Activated naive CD4-positive, alpha-beta T cell treated with anti-CD3 and anti-CD28 coated beads, Interleukin-2, amount 50 U/mL, for 72 hours (primary cell): ENCODE measurements at regions not wholly inside any gene's neighbourhood (a gene's known extent, or its start where the extent isn't known, plus 50 kb on each side); places are given as distances from the start of the nearest gene placed in this dataset.
"Not testable (repeated sequence)": the region's sequence is repeated elsewhere in the genome, so short reads cannot be mapped to it uniquely, and the experiment has no call there.

Source experiments
- ATAC-seq, 2 donors: fragments of 150-1000 bp; cut with Tn5 transposase; 2 replicates each; pipeline ENCODE4 v1.10.0; 2021; ENCODE audit warnings: mild to moderate bottlenecking in 2 of 2, moderate library complexity in 2 of 2
- DNase-seq, 2 donors: peaks; one replicate each; pipeline ENCODE4 v3.0.0; 2021 to 2022; ENCODE audit warnings: low spot score in 2 of 2
- H3K27ac Mint-ChIP-seq, 2 donors: one replicate each; pipeline ENCODE4 v1.8.0; 2022; ENCODE audit warnings: mild to moderate bottlenecking in 2 of 2, mixed read lengths in 2 of 2
- H3K36me3 Mint-ChIP-seq, 2 donors: one replicate each; pipeline ENCODE4 v1.8.0; 2022; ENCODE audit warnings: mixed read lengths in 2 of 2
- H3K9me3 Mint-ChIP-seq, 2 donors: one replicate each; pipeline ENCODE4 v1.8.0; 2022; ENCODE audit warnings: mixed read lengths in 2 of 2

DNA sequence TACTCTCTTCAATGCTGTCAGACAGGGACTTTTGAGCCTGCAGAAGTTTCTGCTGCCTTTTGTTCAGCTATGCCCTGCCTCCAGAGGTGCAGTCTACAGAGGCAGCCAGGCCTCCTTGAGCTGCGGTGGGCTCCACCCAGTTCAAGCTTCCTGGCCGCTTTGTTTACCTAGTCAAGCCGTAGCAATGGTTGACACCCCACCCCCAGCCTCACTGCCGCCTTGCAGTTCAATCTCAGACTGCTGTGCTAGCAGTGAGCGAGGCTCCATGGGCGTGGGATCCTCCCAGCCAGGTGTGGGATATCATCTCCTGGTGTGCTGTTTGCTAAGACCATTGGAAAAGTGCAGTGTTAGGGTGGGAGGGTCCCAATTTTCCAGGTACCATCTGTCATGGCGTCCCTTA, 506.1 kb upstream of the FLRT2 start:
- H3K27ac Mint-ChIP-seq, ATAC-seq, DNase-seq: not testable (repeated sequence)
- Mint-ChIP-seq H3K36me3 (peaks cover 0 to 10% of the 10 kb centered on the region in 2 donors), H3K9me3 (peaks cover 5 to 22% of the 10 kb centered on the region in 2 donors)

DNA sequence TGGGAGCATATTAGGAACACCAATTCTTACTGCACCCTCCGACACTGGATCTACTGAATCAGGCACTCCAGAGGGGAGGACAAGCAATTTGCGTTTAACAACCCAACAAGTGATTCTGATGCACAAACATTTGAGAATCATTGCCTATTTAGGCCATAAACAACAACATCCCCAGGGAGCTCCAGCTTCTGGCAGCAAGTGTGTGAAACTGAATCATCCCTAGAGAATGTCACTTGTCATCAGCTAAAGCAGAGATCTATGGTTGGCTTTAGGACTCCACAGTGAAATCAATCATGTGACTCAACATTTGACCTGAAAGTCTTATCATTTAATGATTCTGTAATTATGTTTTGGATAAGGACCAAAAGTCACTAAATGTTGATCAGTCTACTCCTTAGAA, 505.0 kb upstream of the FLRT2 start:
- H3K27ac Mint-ChIP-seq: no peak overlapping the region
- H3K36me3 Mint-ChIP-seq: peaks cover 0 to 10% of the 10 kb centered on the region in 2 donors
- no peak for DNase-seq
- H3K9me3 Mint-ChIP-seq: peaks cover 5 to 22% of the 10 kb centered on the region in 2 donors
- no peak for ATAC-seq

DNA sequence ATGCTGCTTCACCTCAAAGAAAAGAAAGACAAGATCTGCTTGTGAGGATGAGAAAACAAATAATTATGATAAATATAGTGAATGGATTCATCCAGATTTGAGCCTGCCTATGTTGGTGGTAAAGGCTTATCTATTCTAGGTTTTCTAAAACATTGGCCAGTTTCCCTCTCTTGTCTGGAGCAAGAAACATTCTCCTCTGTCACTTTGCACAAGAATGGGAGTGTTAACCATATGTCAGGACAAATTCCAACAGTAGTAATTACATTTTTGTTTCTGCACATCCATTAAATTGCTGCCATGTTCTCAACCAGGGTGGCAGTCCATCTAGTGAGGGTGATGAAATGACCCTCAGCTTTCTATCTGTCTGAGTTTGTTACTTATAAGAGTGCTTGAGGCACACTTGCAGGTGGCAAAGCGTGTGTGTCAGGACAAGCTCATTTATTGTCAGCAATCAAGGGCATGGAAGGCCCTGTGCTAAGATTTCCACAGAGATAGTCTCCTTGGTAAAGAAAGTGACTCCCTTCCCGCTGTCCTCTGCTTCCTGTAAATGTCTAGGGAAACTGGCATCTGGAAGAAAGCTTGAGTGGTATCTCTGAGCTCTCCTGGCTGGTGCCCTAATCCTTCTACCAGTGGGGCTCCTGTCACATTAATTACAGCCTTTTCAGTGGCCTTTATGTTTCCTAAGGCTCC, 502.1 kb upstream of the FLRT2 start:
- Mint-ChIP-seq H3K27ac (no peak overlapping the region), H3K36me3 (no peaks in the 10 kb centered on the region), H3K9me3 (peaks cover 10 to 14% of the 10 kb centered on the region in 2 donors)
- DNase-seq: no peak
- ATAC-seq: no peak

DNA sequence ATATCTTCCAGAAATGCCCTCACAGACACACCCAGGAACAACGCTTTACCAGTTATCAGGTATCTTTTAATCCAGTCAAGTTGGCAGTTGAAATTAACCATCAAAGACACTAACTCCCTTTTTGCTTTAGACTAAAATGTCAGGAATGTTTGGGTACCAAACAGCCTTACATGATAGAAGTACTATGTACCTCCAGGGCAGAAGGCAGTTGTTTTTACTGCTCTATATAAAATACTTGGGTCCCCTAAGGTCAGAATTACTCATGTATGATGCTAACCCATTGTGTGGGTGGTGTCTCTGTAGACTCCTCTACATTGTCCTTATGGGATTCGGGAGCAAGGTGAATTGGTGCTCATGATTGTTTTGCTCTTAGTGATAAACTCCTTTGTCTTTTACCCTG, 492.5 kb upstream of the FLRT2 start:
- H3K36me3 Mint-ChIP-seq: peaks cover 0 to 6% of the 10 kb centered on the region in 2 donors
- DNase-seq (no peak), ATAC-seq (no peak)
- H3K27ac Mint-ChIP-seq: no peak overlapping the region
- H3K9me3 Mint-ChIP-seq: peaks cover 19 to 20% of the 10 kb centered on the region in 2 donors

DNA sequence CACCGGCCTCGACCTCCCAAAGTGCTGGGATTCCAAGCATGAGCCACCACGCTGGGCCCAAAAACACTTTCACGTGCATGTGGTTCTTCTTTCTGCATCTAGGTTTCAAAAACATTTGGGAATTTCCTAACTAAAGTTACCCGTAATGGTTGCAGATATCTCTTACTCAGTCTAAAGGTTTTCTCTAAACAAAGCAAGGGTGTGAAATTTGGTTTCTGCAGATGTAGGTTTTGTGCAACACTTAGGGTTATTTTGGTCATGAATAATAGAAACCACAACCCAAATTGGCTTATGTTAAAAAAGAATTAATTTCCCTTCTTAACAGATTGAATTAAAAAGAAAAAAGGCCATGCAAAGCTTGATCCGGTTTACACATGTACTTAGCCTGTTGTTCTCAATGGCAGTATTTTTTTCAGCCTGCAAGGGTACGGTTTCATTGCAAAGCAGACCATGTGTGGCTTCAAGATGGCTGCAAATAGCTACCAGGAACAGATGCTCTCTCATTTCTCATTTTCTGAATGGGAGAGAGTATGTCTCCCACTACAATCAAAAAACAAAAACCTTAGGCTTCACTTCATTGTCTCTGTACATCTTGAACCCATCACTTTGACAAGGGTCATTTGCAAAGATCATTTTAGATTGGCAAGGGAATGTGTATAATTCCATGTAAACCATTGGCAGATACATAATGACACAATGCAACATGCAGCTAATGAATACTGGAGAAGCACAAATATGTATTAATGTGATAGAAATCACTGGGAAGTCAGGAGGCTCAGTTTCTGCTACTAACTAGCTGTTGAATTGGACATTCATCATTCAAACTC, 491.2 kb upstream of the FLRT2 start:
- H3K27ac Mint-ChIP-seq: no peak overlapping the region
- no peak for ATAC-seq
- peaks cover 18 to 27% of the 10 kb centered on the region in 2 donors for H3K9me3 Mint-ChIP-seq
- H3K36me3 Mint-ChIP-seq: peaks cover 0 to 6% of the 10 kb centered on the region in 2 donors
- no peak for DNase-seq

DNA sequence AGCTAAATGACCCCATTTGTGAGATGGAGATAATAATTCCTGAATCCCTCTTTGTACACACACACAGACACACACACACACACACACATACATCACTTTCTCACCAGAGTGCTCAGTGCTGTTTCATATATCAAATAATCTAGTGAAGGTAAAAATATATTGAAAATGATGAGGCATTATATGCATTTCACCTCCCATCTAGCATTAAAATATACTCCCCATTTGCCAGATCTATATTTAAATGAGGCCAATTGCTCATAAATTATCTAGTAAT, 490.7 kb upstream of the FLRT2 start:
- Mint-ChIP-seq H3K27ac (no peak overlapping the region), H3K36me3 (peaks cover 0 to 6% of the 10 kb centered on the region in 2 donors), H3K9me3 (peaks cover 15 to 27% of the 10 kb centered on the region in 2 donors)
- ATAC-seq (no peak), DNase-seq (no peak)

DNA sequence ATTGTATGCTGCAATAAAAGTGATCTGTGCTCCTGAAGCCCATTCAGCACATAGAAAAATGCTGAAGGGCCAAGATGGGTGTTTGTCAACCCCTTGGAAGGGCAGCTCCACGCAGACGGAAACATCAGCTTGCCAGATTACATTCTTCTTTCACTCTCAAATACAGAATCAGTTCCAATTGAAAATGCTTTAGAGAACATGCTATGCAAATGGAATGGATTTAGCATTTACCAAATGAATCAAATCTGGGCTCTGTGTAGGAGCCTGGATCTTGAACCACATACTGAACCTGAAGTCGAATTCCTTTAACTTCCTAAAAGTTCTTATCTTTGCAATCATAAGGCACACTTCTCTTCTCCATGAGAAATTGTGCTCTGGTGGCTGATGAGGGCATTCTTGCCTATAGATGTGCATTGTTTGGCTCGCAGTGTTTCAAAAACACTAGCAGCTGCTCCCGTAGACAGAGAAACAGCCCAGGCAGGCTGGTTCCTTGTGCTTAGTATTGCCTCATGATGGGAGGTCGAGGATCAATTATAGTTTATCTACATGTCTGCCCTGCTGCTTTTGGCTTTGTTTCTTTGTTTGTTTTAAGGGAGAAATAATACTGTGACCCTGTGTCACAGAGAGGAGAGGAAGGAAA, 489.8 kb upstream of the FLRT2 start:
- Mint-ChIP-seq H3K9me3 (peaks cover 17 to 28% of the 10 kb centered on the region in 2 donors), H3K27ac (no peak overlapping the region), H3K36me3 (peaks cover 0 to 6% of the 10 kb centered on the region in 2 donors)
- ATAC-seq: no peak
- DNase-seq: no peak

DNA sequence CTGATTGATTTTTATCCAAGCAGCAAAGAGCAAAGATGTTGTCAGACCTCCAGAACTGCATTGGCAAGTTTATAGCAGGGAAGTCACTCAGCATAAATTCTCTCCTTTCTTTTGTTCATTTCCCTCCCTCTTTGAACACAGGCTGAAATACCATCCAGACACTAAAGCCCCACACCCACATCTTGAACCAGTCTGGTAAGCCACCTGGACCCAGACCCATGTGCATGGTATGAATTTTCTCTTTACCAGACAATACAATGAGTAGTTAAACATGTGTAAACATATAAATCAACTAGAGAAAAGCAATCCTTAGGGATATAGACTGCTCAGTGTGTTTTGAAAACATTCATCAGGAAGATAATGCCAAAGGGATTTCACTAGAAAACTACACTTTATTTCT, 488.3 kb upstream of the FLRT2 start:
- no peak overlapping the region for H3K27ac Mint-ChIP-seq
- ATAC-seq (no peak), DNase-seq (no peak)
- H3K36me3 Mint-ChIP-seq: peaks cover 0 to 6% of the 10 kb centered on the region in 2 donors
- peaks cover 19 to 31% of the 10 kb centered on the region in 2 donors for H3K9me3 Mint-ChIP-seq

DNA sequence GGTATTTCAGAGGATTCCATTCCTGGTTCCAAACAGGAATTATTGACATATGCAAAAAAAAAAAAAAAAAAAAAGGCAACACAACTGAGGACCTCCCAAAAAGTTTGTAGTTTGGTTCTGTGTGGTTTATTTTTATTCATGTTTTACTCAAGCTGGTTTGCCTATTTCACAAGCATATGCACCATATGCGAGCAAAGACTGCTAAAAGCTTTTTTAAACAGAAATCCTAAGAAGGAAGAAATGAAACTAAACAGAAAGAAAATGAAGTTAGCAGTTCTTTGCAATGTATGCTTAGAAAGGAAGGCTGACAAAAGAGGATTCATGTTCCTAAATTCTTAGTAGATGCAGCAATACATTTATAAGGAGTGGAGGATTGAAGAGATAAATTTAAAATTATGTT, 487.6 kb upstream of the FLRT2 start:
- H3K36me3 Mint-ChIP-seq: peaks cover 0 to 6% of the 10 kb centered on the region in 2 donors
- DNase-seq (no peak), ATAC-seq (no peak)
- H3K27ac Mint-ChIP-seq: no peak overlapping the region
- H3K9me3 Mint-ChIP-seq: peaks cover 21 to 34% of the 10 kb centered on the region in 2 donors

DNA sequence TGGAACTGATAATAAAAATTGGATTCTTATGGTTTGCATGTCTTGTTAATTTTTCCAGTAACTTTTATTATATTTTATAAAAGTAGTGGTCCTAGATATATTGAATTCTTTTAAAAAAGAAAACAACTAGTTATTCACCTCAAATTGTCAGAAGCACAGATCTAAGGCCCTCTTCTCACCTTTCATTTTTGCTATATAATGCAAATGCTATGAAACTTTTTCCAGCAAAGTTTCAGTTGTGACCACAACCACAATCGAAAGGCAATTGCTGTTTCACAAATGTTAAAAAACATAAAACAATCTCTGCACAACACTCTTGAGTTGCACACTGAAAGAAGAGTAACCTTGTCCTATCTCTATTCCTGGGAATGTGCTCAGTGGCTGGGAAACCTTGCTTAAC, 479.8 kb upstream of the FLRT2 start:
- DNase-seq (no peak), ATAC-seq (no peak)
- peaks cover 7 to 12% of the 10 kb centered on the region in 2 donors for H3K36me3 Mint-ChIP-seq
- H3K27ac Mint-ChIP-seq: no peak overlapping the region
- H3K9me3 Mint-ChIP-seq: peaks cover 43 to 51% of the 10 kb centered on the region in 2 donors

DNA sequence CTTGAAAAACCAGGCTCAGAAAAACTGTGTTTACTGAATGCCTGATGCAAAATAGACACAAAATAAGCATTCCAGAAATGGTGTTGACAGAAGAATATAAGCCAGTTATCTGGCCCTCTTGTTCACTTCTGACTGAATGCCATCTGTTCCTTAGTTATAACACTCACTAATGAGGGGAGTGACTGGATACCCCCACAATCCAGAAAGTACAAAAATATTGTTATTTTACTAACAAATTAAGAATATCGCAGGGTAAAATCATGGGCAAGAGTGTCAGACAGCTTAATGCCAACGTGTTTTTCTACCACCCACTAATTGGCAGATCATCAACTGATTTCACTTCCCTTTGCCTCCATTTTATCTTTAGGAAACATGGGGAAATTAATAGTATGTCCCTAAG, 477.3 kb upstream of the FLRT2 start:
- Mint-ChIP-seq H3K9me3 (peaks cover 38 to 39% of the 10 kb centered on the region in 2 donors), H3K27ac (no peak overlapping the region), H3K36me3 (peaks cover 7 to 12% of the 10 kb centered on the region in 2 donors)
- ATAC-seq (no peak), DNase-seq (no peak)

DNA sequence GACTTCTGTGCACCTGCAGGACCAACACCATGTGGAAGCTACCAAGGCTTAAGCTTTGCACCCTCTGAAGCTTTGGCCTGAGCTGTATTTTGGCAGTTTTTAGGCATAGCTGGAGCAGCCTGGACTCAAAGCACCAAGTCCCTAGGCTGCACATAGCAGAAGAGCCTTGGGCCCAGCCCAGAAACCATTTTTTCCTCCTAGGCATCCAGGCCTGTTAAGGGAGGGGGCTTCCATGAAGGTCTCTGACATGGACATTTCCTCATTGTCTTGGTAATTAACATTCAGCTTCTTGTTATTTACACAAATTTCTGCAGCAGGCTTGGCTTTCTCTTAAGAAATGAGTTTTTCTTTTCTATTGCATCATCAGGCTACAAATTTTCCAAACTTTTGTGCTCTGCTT, 475.8 kb upstream of the FLRT2 start:
- Mint-ChIP-seq H3K27ac (no peak overlapping the region), H3K9me3 (peaks cover 34 to 38% of the 10 kb centered on the region in 2 donors), H3K36me3 (peaks cover 7 to 12% of the 10 kb centered on the region in 2 donors)
- ATAC-seq (no peak), DNase-seq (no peak)

DNA sequence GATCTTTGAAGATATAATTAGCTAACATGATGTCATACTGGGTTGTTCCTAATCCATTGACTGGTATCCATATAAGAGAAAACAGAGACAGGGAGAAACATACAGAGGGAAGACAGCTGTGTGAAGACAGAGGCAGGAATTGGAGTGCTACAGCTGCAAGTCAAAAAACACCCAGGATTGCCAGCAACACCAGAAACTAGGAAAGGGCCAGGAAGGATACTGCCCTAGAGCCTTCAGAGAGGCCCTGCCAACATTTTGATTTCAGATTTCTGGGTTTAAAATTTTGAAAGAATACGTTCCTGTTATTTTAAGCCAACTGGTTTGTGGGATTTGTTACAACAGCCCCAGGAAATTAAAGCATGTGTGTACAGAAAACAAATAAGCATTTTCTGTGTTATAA, 473.7 kb upstream of the FLRT2 start:
- peaks cover 30 to 36% of the 10 kb centered on the region in 2 donors for H3K9me3 Mint-ChIP-seq
- no peak overlapping the region for H3K27ac Mint-ChIP-seq
- DNase-seq (no peak), ATAC-seq (no peak)
- peaks cover 7 to 12% of the 10 kb centered on the region in 2 donors for H3K36me3 Mint-ChIP-seq

DNA sequence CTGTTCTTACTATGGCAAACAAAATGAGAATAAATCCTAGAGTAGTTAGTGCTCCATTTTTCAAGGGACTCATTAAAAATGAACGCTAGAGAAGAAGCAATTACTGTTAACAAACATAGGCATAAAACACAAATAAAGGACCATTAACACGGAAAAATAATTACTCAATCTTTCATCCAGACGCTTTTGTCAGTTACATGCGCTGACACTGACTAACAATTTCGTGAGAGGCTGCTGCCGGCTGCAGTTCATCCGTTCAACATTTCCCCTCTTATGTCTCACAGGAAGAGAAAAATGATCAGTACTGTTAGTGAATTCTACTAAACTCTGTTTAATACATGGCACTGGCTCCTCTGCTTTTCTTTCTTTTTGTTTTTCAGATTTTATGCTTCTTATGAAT, 472.7 kb upstream of the FLRT2 start:
- Mint-ChIP-seq H3K9me3 (peaks cover 20 to 30% of the 10 kb centered on the region in 2 donors), H3K36me3 (peaks cover 7 to 12% of the 10 kb centered on the region in 2 donors), H3K27ac (no peak overlapping the region)
- no peak for ATAC-seq
- DNase-seq: no peak

DNA sequence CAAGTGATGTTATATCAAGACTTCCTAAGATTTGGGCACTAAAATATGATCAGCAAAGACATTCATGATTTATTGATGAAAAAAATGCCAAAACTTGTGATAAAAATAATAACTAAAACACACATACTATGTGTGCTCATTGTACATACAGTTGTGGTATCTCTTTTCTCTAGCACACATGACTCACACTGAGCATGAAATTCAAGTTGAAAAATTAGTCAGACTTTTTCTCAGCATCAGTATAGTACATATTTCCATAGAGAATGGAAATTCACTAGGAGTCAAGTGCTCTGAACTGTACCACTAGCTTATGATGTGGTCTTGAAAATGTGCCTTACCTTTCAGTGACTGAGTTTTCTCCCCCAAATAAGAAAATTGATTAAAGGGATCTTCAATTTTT, 471.8 kb upstream of the FLRT2 start:
- peaks cover 16 to 24% of the 10 kb centered on the region in 2 donors for H3K9me3 Mint-ChIP-seq
- H3K27ac Mint-ChIP-seq: no peak overlapping the region
- ATAC-seq: peak in 1 of 2 donors; percentile 66
- DNase-seq: no peak
- peaks cover 7 to 12% of the 10 kb centered on the region in 2 donors for H3K36me3 Mint-ChIP-seq

DNA sequence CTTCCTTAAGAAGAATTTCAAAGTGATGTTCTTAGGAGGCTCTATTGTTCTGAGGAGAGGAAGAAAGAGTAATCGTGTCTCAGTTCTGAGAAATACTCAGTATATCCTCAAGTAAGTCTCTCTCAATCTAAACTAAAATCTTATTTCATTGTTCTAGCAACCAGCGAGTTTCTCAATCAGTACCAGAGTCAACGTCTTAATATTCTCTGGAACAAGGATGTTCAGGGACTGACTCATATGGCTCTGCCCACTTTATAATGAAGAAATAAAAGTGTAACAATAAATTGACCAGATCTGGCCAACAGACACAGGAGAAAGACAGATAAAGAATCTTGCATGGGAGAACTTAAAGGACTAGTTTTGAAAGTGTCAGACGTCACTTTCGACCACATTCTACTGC, 469.8 kb upstream of the FLRT2 start:
- DNase-seq: no peak
- no peak overlapping the region for H3K27ac Mint-ChIP-seq
- ATAC-seq: no peak
- H3K9me3 Mint-ChIP-seq: peaks cover 0 to 15% of the 10 kb centered on the region in 2 donors
- no peaks in the 10 kb centered on the region for H3K36me3 Mint-ChIP-seq

DNA sequence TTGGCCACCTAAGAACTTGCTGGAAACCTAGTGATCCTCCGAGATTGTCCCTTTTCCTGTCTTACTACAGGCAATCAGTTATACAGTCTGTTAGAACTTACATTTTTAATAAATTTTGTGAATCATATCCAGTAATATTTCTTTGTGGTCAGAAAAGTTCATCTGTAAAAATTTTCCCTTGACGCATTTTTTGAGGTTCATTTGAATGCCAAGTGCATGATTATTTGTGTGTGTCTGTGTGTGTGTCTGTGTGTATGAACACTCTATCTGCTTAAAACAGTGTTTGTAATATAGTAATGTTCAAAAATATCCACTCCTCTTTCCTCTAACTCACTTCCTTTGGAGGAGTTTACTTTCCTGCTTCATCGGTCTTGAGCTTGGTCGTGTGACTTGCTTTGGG, 468.7 kb upstream of the FLRT2 start:
- ATAC-seq (no peak), DNase-seq (no peak)
- H3K9me3 Mint-ChIP-seq: peaks cover 0 to 7% of the 10 kb centered on the region in 2 donors
- no peak overlapping the region for H3K27ac Mint-ChIP-seq
- H3K36me3 Mint-ChIP-seq: no peaks in the 10 kb centered on the region
